Neural cell (in vitro differentiated cells): ENCODE measurements at regions not wholly inside any gene's neighbourhood (a gene's known extent, or its start where the extent isn't known, plus 50 kb on each side); places are given as distances from the start of the nearest gene placed in this dataset.

ENCODE experiments used
- H2AFZ ChIP-seq: fragments of 200-600, 300-800 bp; sonication (generic), shearing (Covaris generic); 2 replicates; pipeline ENCODE4 v1.6.0; 2014; ENCODE audit warnings: low read depth, mild to moderate bottlenecking, antibody characterized with exemption, low read length, moderate library complexity
- H3F3A ChIP-seq: fragments of 200-600 bp; shearing (Covaris generic); 2 replicates; pipeline ENCODE4 v1.6.1; 2016; ENCODE audit warnings: mild to moderate bottlenecking, moderate library complexity, mixed read lengths, antibody characterized with exemption, low read length; ENCODE audit not compliant: insufficient read depth, poor library complexity, severe bottlenecking
- H3K27ac ChIP-seq: fragments of 200-600, 300-800 bp; sonication (generic), shearing (Covaris generic); 2 replicates; pipeline ENCODE4 v1.5.1; 2014; ENCODE audit warnings: mild to moderate bottlenecking, low read length, moderate library complexity
- H3K27me3 ChIP-seq: fragments of 300-800, 200-600 bp; sonication (generic), shearing (Covaris generic); 2 replicates; pipeline ENCODE4 v1.6.0; 2014; ENCODE audit warnings: mild to moderate bottlenecking, low read depth, low read length, moderate library complexity; ENCODE audit not compliant: insufficient read depth
- H3K36me3 ChIP-seq: fragments of 300-800, 200-600 bp; sonication (generic), shearing (Covaris generic); 2 replicates; pipeline ENCODE4 v1.5.1; 2014; ENCODE audit warnings: mild to moderate bottlenecking, antibody characterized with exemption, low read length, moderate library complexity; ENCODE audit not compliant: insufficient read depth
- H3K4me2 ChIP-seq: fragments of 300-800, 200-600 bp; sonication (generic), shearing (Covaris generic); 2 replicates; pipeline ENCODE4 v1.6.0; 2014; ENCODE audit warnings: mild to moderate bottlenecking, low read length
- H3K4me3 ChIP-seq: fragments of 300-800, 200-600 bp; sonication (generic), shearing (Covaris generic); 2 replicates; pipeline ENCODE4 v1.5.1; 2014; ENCODE audit warnings: mild to moderate bottlenecking, low read length, moderate library complexity
- H3K79me2 ChIP-seq: fragments of 200-600 bp; shearing (Covaris generic); replicated peaks from 2 replicates; pipeline ENCODE4 v1.6.0; 2014; ENCODE audit warnings: mild to moderate bottlenecking, low read length, moderate library complexity; ENCODE audit not compliant: insufficient read depth
- H3K9ac ChIP-seq: fragments of 300-800, 200-600 bp; sonication (generic), shearing (Covaris generic); 2 replicates; pipeline ENCODE4 v1.6.1; 2016; ENCODE audit warnings: mild to moderate bottlenecking, low read length, mixed read lengths
- H3K9me2 ChIP-seq: fragments of 200-600 bp; shearing (Covaris generic); 2 replicates; pipeline ENCODE4 v1.6.1; 2016; ENCODE audit warnings: mild to moderate bottlenecking, low read length, mixed read lengths; ENCODE audit not compliant: insufficient read depth
- H3K9me3 ChIP-seq: fragments of 200-600, 300-800 bp; sonication (generic), shearing (Covaris generic); 2 replicates; pipeline ENCODE4 v1.6.1; 2016; ENCODE audit warnings: mild to moderate bottlenecking, mixed run types, low read length, moderate library complexity, mixed read lengths
- H4K20me1 ChIP-seq: fragments of 200-600 bp; shearing (Covaris generic); 2 replicates; pipeline ENCODE4 v1.6.1; 2016; ENCODE audit warnings: mild to moderate bottlenecking, mixed run types; ENCODE audit not compliant: insufficient read depth
- EP300 ChIP-seq: fragments of 450-650 bp; conservative IDR thresholded peaks from 2 replicates; pipeline ENCODE4 v1.6.1; 2014; ENCODE audit warnings: antibody characterized with exemption, mild to moderate bottlenecking, moderate library complexity; ENCODE audit not compliant: poor library complexity, severe bottlenecking
- EZH2 ChIP-seq: fragments of 200-600, 300-800 bp; shearing (Covaris generic), sonication (generic); IDR thresholded peaks from 2 replicates; pipeline ENCODE4 v1.6.1; 2014; ENCODE audit warnings: antibody characterized with exemption, low read length, borderline replicate concordance, mild to moderate bottlenecking; ENCODE audit not compliant: insufficient read depth, poor library complexity, severe bottlenecking
- MXI1 ChIP-seq: fragments of 450-650 bp; conservative IDR thresholded peaks from 2 replicates; pipeline ENCODE4 v1.6.1; 2014; ENCODE audit warnings: antibody characterized with exemption, mild to moderate bottlenecking; ENCODE audit not compliant: poor library complexity, severe bottlenecking
- POLR2AphosphoS5 ChIP-seq: IDR thresholded peaks from 2 replicates; pipeline ENCODE4 v1.6.1; 2012
- RAD21 ChIP-seq: fragments of 450-650 bp; conservative IDR thresholded peaks from 2 replicates; pipeline ENCODE4 v1.6.1; 2014; ENCODE audit warnings: antibody characterized with exemption, mild to moderate bottlenecking, moderate library complexity
- SMC3 ChIP-seq: fragments of 450-650 bp; conservative IDR thresholded peaks from 2 replicates; pipeline ENCODE4 v1.6.1; 2014; ENCODE audit warnings: antibody characterized with exemption, mild to moderate bottlenecking, moderate library complexity; ENCODE audit not compliant: poor library complexity
- TAF1 ChIP-seq: IDR thresholded peaks from 2 replicates; pipeline ENCODE4 v1.6.1; 2012; ENCODE audit warnings: low read depth
- TF ChIP-seq, protein P1 (sequence below): IDR thresholded peaks from 2 replicates; pipeline ENCODE4 v1.6.1; 2012; ENCODE audit warnings: borderline replicate concordance
- TF ChIP-seq, protein P2 (sequence below): fragments of 450-650 bp; IDR thresholded peaks from 2 replicates; pipeline ENCODE4 v1.5.1; 2014; ENCODE audit warnings: antibody characterized with exemption, mild to moderate bottlenecking, moderate library complexity; ENCODE audit not compliant: poor library complexity, severe bottlenecking

DNA sequence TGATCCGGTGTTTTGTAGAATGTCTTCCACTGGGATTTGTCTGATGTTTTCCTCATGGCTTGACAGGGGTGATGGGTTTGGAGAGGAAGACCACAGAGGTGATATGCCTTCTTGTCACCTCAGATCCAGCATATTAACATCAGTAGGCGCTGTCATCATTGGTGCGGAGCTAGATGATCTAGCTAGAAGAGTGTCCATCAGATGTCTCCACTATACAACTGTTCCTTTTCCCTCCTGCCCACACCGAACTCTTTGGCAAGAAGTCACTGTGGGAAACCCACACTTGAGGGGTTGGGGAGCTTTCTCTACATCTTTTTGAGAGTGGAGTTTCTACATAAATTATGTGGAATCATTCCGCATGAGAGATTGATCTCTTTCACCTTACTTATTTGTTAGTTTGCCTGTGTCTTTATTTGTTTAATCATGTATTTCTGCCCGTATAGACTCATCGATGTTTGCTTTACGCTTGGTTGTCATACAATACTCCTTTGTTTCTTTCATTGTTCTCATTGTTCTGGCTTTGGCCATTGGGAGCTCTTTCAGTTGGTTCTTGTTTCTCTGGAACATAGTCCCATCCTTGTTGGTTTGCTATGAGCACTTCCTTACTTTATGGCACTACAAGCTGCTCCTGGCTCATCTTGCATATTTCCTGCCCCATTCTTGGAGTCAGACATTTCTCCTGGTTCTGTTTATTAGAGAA lies 1420.3 kb downstream of the BRD1 start:
- no peak overlapping the region for H3K27ac ChIP-seq
- H3K4me2 ChIP-seq = no peak overlapping the region
- no peak overlapping the region for H3K4me3 ChIP-seq

DNA sequence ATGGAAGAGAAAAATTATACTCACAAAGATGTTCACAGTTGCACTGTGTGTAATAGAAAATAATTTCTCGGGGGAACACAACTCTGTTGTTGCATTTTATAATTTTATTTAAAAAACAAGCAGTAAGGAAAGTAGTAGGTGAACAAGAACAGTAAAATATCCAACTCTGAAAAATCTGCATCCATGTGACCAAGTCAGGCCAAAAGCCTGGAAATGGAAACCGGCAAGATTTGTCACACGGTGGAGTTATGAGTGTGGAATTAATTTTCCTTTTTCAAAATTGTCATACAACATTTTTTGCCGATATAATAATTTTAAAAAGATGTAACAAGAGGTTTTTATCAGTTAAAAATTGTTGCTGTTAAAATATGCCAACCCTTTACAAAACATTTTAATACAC lies 1421.5 kb downstream of the BRD1 start:
- Histone ChIP-seq H3K9me2 (no peaks in the 10 kb centered on the region), H4K20me1 (no peaks in the 10 kb centered on the region), H3K79me2 (no peaks in the 10 kb centered on the region), H3K27me3 (no peaks in the 10 kb centered on the region), H3K27ac (no peak overlapping the region), H3K9me3 (no peaks in the 10 kb centered on the region), H3F3A (no peaks in the 10 kb centered on the region), H3K9ac (no peak overlapping the region), H3K36me3 (no peaks in the 10 kb centered on the region), H2AFZ (no peak overlapping the region), H3K4me3 (no peak overlapping the region), H3K4me2 (no peak overlapping the region)
- TF ChIP-seq, protein P1, sequence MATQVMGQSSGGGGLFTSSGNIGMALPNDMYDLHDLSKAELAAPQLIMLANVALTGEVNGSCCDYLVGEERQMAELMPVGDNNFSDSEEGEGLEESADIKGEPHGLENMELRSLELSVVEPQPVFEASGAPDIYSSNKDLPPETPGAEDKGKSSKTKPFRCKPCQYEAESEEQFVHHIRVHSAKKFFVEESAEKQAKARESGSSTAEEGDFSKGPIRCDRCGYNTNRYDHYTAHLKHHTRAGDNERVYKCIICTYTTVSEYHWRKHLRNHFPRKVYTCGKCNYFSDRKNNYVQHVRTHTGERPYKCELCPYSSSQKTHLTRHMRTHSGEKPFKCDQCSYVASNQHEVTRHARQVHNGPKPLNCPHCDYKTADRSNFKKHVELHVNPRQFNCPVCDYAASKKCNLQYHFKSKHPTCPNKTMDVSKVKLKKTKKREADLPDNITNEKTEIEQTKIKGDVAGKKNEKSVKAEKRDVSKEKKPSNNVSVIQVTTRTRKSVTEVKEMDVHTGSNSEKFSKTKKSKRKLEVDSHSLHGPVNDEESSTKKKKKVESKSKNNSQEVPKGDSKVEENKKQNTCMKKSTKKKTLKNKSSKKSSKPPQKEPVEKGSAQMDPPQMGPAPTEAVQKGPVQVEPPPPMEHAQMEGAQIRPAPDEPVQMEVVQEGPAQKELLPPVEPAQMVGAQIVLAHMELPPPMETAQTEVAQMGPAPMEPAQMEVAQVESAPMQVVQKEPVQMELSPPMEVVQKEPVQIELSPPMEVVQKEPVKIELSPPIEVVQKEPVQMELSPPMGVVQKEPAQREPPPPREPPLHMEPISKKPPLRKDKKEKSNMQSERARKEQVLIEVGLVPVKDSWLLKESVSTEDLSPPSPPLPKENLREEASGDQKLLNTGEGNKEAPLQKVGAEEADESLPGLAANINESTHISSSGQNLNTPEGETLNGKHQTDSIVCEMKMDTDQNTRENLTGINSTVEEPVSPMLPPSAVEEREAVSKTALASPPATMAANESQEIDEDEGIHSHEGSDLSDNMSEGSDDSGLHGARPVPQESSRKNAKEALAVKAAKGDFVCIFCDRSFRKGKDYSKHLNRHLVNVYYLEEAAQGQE = no peak
- no peak for TF ChIP-seq SMC3
- no peak for TF ChIP-seq MXI1
- no peak for TF ChIP-seq EZH2
- no peak for TF ChIP-seq TAF1
- TF ChIP-seq POLR2AphosphoS5 = no peak
- no peak for TF ChIP-seq EP300
- TF ChIP-seq, protein P2, sequence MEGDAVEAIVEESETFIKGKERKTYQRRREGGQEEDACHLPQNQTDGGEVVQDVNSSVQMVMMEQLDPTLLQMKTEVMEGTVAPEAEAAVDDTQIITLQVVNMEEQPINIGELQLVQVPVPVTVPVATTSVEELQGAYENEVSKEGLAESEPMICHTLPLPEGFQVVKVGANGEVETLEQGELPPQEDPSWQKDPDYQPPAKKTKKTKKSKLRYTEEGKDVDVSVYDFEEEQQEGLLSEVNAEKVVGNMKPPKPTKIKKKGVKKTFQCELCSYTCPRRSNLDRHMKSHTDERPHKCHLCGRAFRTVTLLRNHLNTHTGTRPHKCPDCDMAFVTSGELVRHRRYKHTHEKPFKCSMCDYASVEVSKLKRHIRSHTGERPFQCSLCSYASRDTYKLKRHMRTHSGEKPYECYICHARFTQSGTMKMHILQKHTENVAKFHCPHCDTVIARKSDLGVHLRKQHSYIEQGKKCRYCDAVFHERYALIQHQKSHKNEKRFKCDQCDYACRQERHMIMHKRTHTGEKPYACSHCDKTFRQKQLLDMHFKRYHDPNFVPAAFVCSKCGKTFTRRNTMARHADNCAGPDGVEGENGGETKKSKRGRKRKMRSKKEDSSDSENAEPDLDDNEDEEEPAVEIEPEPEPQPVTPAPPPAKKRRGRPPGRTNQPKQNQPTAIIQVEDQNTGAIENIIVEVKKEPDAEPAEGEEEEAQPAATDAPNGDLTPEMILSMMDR = no peak
- TF ChIP-seq RAD21 = no peak

More for the DNA sequence above, 1420.3 kb downstream of the BRD1 start:
- no peak overlapping the region for H3K9ac ChIP-seq
- H4K20me1 ChIP-seq = no peaks in the 10 kb centered on the region
- no peaks in the 10 kb centered on the region for H3K9me3 ChIP-seq
- H3K9me2 ChIP-seq = no peaks in the 10 kb centered on the region
- TF ChIP-seq RAD21 = no peak
- TF ChIP-seq, protein P1 = no peak
- TF ChIP-seq SMC3 = no peak
- TF ChIP-seq EP300 = no peak
- TF ChIP-seq, protein P2 = no peak
- no peak for TF ChIP-seq TAF1
- TF ChIP-seq EZH2 = no peak
- TF ChIP-seq POLR2AphosphoS5 = no peak
- no peaks in the 10 kb centered on the region for H3K27me3 ChIP-seq
- no peaks in the 10 kb centered on the region for H3F3A ChIP-seq
- no peaks in the 10 kb centered on the region for H3K79me2 ChIP-seq
- no peaks in the 10 kb centered on the region for H3K36me3 ChIP-seq
- no peak overlapping the region for H2AFZ ChIP-seq
